PC-9 (cell line): ENCODE measurements at regions not wholly inside any gene's neighbourhood (a gene's known extent, or its start where the extent isn't known, plus 50 kb on each side); places are given as distances from the start of the nearest gene placed in this dataset.

ENCODE experiments used
- BruUV-seq: library from RNA; stranded (reverse); fragments of 400-500 nt; replicated peaks from 2 replicates; lab custom pipeline; 2021; lab: Mats Ljungman, UMichigan
- CTCF ChIA-PET: fragments of 300-600 bp; sonication (Branson Sonifier 250); formaldehyde crosslinking; loops from one replicate; lab custom pipeline; 2022; ENCODE audit warnings: antibody characterized with exemption; lab: Charles Lee
- POLR2A ChIA-PET: fragments of 300-600 bp; sonication (Branson Sonifier 250); formaldehyde crosslinking; loops from one replicate; lab custom pipeline; 2022; ENCODE audit warnings: antibody characterized with exemption; ENCODE audit not compliant: unreplicated experiment; lab: Charles Lee
- DNase-seq, 2 experiments: peaks; one replicate each; pipeline versions ENCODE4 v3.0.0 to v3.0.0-alpha.2; 2015 to 2022; ENCODE audit warnings: mixed read lengths in 1 of 2
- H2AFZ ChIP-seq: fragments of 200-600 bp; sonication (generic); 2 replicates; pipeline ENCODE4 v1.8.1; 2017; ENCODE audit warnings: antibody characterized with exemption
- H3F3A ChIP-seq: fragments of 200-600 bp; sonication (generic); 2 replicates; pipeline ENCODE4 v1.8.1; 2017; ENCODE audit warnings: antibody characterized with exemption, mild to moderate bottlenecking, low read depth; ENCODE audit not compliant: insufficient read depth
- H3K27ac ChIP-seq: fragments of 200-600 bp; sonication (generic); 2 replicates; pipeline ENCODE4 v1.6.1; 2016; ENCODE audit warnings: mixed run types
- H3K27me3 ChIP-seq: fragments of 200-600 bp; sonication (generic); 2 replicates; pipeline ENCODE4 v1.6.1; 2016; ENCODE audit warnings: low read depth, mixed run types; ENCODE audit not compliant: insufficient read depth
- H3K36me3 ChIP-seq: fragments of 200-600 bp; sonication (generic); 2 replicates; pipeline ENCODE4 v1.6.1; 2016; ENCODE audit warnings: low read depth, mixed run types
- H3K4me1 ChIP-seq: fragments of 200-600 bp; sonication (generic); replicated peaks from 2 replicates; pipeline ENCODE4 v1.6.1; 2016; ENCODE audit warnings: mixed run types; ENCODE audit not compliant: insufficient read depth
- H3K4me2 ChIP-seq: fragments of 200-600 bp; sonication (generic); 2 replicates; pipeline ENCODE4 v1.6.1; 2017; ENCODE audit warnings: mixed run types
- H3K4me3 ChIP-seq: fragments of 200-600 bp; sonication (generic); 2 replicates; pipeline ENCODE4 v1.6.1; 2016; ENCODE audit warnings: mixed run types
- H3K79me2 ChIP-seq: fragments of 200-600 bp; sonication (generic); 2 replicates; pipeline ENCODE4 v1.6.1; 2017; ENCODE audit warnings: low read depth, mixed run types
- H3K9me2 ChIP-seq: fragments of 200-600 bp; sonication (generic); 2 replicates; pipeline ENCODE4 v1.8.1; 2017; ENCODE audit warnings: mild to moderate bottlenecking; ENCODE audit not compliant: insufficient read depth
- H3K9me3 ChIP-seq: fragments of 200-600 bp; sonication (generic); 2 replicates; pipeline ENCODE4 v1.8.1; 2016; ENCODE audit warnings: low read depth; ENCODE audit not compliant: insufficient read depth
- H4K20me1 ChIP-seq: fragments of 200-600 bp; sonication (generic); 2 replicates; pipeline ENCODE4 v1.8.1; 2017; ENCODE audit not compliant: insufficient read depth
- EZH2 ChIP-seq: fragments of 200-600 bp; sonication (generic); IDR thresholded peaks from 2 replicates; pipeline ENCODE4 v1.8.0; 2017; ENCODE audit warnings: antibody characterized with exemption, low read depth
- intact Hi-C: fragments of 100-400 bp; cut with micrococcal nuclease; formaldehyde crosslinking; loops from one replicate; pipeline ENCODE4 v1.10.0; 2022; ENCODE audit not compliant: unreplicated experiment
- TF ChIP-seq, protein P1 (sequence below): fragments of 200-600 bp; sonication (generic); conservative IDR thresholded peaks from 2 replicates; pipeline ENCODE4 v1.6.1; 2017; ENCODE audit warnings: mixed run types, antibody characterized with exemption, mild to moderate bottlenecking, moderate library complexity

DNA sequence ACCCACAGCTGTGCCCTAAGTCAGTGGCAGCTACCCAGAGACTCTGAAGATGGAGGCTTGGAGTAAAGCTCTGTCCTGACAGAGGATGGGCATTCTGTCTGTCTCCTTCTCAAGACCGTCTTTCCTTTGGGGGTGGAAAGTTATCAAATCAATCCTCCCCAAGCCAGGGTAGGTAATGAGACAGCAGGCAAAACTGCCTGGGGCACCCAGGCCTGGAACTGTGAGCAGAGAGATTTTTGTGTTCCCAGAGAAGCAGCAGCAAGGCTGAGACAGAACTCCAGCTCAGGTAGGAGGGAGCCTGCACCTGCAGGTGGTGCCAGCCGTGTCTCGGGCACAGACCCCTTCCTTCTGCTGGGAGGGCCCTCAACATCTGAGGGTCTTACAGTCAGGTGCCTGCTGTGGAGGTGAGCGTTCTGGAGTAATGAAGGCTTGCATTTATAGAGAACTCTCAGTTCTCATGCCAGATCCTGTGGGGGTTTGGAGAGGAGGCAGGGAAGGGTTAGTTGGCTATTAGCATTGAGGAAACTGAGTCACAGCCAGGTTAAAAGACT lies 95.6 kb downstream of the RIPK4 start:
- Histone ChIP-seq H3K36me3 (no peaks in the 10 kb centered on the region), H4K20me1 (no peaks in the 10 kb centered on the region), H3K9me2 (no peaks in the 10 kb centered on the region), H3K9me3 (no peaks in the 10 kb centered on the region), H3K27ac (no peak overlapping the region), H3F3A (peaks cover 8% of the 10 kb centered on the region; the same call in 1 of the 2 replicates), H3K4me1 (peaks cover 12% of the 10 kb centered on the region), H2AFZ (no peak overlapping the region), H3K4me3 (no peak overlapping the region), H3K4me2 (no peak overlapping the region), H3K79me2 (no peaks in the 10 kb centered on the region), H3K27me3 (no peaks in the 10 kb centered on the region)
- no TSS peak for BruUV-seq
- ChIA-PET CTCF (no interaction called here), POLR2A (no interaction called here)
- no peak for TF ChIP-seq EZH2
- TF ChIP-seq, protein P1, sequence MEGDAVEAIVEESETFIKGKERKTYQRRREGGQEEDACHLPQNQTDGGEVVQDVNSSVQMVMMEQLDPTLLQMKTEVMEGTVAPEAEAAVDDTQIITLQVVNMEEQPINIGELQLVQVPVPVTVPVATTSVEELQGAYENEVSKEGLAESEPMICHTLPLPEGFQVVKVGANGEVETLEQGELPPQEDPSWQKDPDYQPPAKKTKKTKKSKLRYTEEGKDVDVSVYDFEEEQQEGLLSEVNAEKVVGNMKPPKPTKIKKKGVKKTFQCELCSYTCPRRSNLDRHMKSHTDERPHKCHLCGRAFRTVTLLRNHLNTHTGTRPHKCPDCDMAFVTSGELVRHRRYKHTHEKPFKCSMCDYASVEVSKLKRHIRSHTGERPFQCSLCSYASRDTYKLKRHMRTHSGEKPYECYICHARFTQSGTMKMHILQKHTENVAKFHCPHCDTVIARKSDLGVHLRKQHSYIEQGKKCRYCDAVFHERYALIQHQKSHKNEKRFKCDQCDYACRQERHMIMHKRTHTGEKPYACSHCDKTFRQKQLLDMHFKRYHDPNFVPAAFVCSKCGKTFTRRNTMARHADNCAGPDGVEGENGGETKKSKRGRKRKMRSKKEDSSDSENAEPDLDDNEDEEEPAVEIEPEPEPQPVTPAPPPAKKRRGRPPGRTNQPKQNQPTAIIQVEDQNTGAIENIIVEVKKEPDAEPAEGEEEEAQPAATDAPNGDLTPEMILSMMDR = no peak
- intact Hi-C loops = no loop called here
- no peak for DNase-seq

DNA sequence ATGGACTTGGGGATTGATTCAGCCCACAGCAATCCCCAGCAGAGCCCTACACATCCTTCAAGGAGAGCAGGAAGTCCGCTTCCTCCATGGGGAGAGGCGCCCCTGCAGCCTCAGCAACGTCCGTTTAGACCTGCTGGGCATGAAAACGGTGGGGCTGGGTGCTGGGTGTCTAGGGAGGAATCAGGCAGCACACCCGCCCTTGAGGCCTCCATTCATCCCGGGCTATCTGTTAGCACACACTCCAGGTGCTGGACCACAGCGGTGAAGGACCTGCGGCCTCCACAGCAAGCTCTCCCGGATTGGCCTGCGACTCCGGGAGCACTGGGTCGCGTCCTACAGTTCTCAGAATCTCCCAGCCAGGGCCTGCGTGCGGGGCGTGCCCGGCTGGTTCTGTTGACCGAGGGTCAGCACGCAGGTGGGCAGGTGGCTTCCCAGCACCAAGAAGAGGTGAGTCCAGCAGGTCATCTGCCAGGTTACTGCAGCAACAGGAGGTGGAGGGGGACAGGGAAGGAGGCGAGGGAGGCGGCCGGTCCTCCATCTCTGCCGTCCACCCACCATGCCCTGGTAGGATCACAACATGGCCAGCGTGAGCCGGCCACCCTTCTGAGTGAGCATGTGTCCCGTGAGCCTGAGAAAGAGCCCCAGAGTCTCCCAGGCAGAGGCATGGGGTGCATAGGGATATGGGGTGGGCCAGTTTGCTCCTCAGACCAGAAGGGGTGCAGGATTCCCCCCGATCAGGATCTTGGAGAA lies 96.6 kb downstream of the RIPK4 start:
- Histone ChIP-seq H3F3A (peaks cover 2% of the 10 kb centered on the region; the same call in 1 of the 2 replicates), H2AFZ (no peak overlapping the region), H3K4me1 (peaks cover 16% of the 10 kb centered on the region), H3K4me3 (no peak overlapping the region), H3K36me3 (no peaks in the 10 kb centered on the region), H3K27ac (no peak overlapping the region), H3K79me2 (no peaks in the 10 kb centered on the region), H3K9me3 (no peaks in the 10 kb centered on the region), H3K4me2 (no peak overlapping the region), H3K27me3 (no peaks in the 10 kb centered on the region), H3K9me2 (no peaks in the 10 kb centered on the region), H4K20me1 (no peaks in the 10 kb centered on the region)
- ChIA-PET CTCF (no interaction called here), POLR2A (no interaction called here)
- intact Hi-C loops = no loop called here
- no peak for DNase-seq
- TF ChIP-seq, protein P1 = no peak
- TF ChIP-seq EZH2 = no peak
- BruUV-seq = no TSS peak

DNA sequence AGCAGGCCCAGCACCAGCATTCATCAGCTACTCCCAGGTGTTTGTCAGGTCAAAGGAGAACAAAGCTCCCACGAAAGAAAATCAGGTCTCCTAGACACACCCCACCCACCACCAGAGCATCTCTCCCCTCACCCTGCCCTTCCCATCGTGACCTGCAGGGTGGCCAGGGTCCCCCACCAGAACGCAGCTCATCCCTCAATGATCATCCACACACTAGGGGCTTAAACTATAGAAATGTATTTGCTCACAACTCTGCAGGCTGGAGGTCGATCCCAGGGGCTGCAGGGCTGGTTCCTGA lies 97.4 kb downstream of the RIPK4 start:
- Histone ChIP-seq H3K4me2 (no peak overlapping the region), H3K36me3 (no peaks in the 10 kb centered on the region), H3K27me3 (no peaks in the 10 kb centered on the region), H3K79me2 (no peaks in the 10 kb centered on the region), H2AFZ (no peak overlapping the region), H3K9me2 (no peaks in the 10 kb centered on the region), H3K4me1 (peaks cover 24% of the 10 kb centered on the region), H4K20me1 (no peaks in the 10 kb centered on the region), H3K4me3 (no peak overlapping the region), H3K27ac (no peak overlapping the region), H3F3A (peaks cover 2% of the 10 kb centered on the region; the same call in 1 of the 2 replicates), H3K9me3 (no peaks in the 10 kb centered on the region)
- ChIA-PET CTCF (no interaction called here), POLR2A (no interaction called here)
- intact Hi-C loops = no loop called here
- BruUV-seq = no TSS peak
- DNase-seq = no peak
- no peak for TF ChIP-seq EZH2
- TF ChIP-seq, protein P1 = no peak
